Globus pallidus (tissue), 1 donor: ENCODE measurements at regions not wholly inside any gene's neighbourhood (a gene's known extent, or its start where the extent isn't known, plus 50 kb on each side); places are given as distances from the start of the nearest gene placed in this dataset.

Experiments
- DNase-seq: peaks from one replicate; pipeline ENCODE4 v3.0.0-alpha.2; 2015; ENCODE audit warnings: low spot score

- no peak for DNase-seq
Measured at GRCh38 chr2:151032741-151033191, 228.9 kb downstream of the RBM43 start.

- no peak for DNase-seq
Measured at GRCh38 chr2:151030663-151031230, 230.9 kb downstream of the RBM43 start.

- no peak for DNase-seq
Measured at GRCh38 chr2:151029406-151030157, 232.1 kb downstream of the RBM43 start.

- no peak for DNase-seq
Measured at GRCh38 chr2:151028691-151029176, 232.9 kb downstream of the RBM43 start.

GRCh38 chr2:151027151-151027550 is 234.5 kb downstream of the RBM43 start:
- DNase-seq, result no peak

- no peak for DNase-seq
Measured at GRCh38 chr2:151025816-151026215, 235.8 kb downstream of the RBM43 start.

- no peak for DNase-seq
Measured at GRCh38 chr2:151024696-151025251, 236.9 kb downstream of the RBM43 start.

- no peak for DNase-seq
Measured at GRCh38 chr2:151021747-151022452, 239.8 kb downstream of the RBM43 start.

GRCh38 chr2:151020411-151020810 is 241.3 kb downstream of the RBM43 start:
- DNase-seq, result no peak

GRCh38 chr2:151009437-151010175 is 252.1 kb downstream of the RBM43 start:
- DNase-seq, result no peak

GRCh38 chr2:151007365-151007764 is 254.3 kb downstream of the RBM43 start:
- DNase-seq, result peak; percentile 6

GRCh38 chr2:151002959-151003600 is 258.6 kb downstream of the RBM43 start:
- DNase-seq, result no peak

- DNase-seq, result no peak
Measured at GRCh38 chr2:150997702-150998440, 263.8 kb downstream of the RBM43 start.

GRCh38 chr2:150997066-150997465 is 264.6 kb downstream of the RBM43 start:
- no peak for DNase-seq

GRCh38 chr2:150994076-150994475 is 267.6 kb downstream of the RBM43 start:
- DNase-seq, result no peak

- no peak for DNase-seq
Measured at GRCh38 chr2:150989969-150990368, 271.7 kb downstream of the RBM43 start.

GRCh38 chr2:150985741-150986140 is 275.9 kb downstream of the RBM43 start:
- DNase-seq, result no peak

GRCh38 chr2:150983314-150983897 is 278.3 kb downstream of the RBM43 start:
- no peak for DNase-seq

GRCh38 chr2:150981826-150982225 is 279.8 kb downstream of the RBM43 start:
- no peak for DNase-seq

- DNase-seq, result no peak
Measured at GRCh38 chr2:150978053-150978452, 283.6 kb downstream of the RBM43 start.
